ENCODE measurements at regions not wholly inside any gene's neighbourhood (a gene's known extent, or its start where the extent isn't known, plus 50 kb on each side); places are given as distances from the start of the nearest gene placed in this dataset.

GRCh38 chr22:48863965-48864528 lies 963.6 kb downstream of the BRD1 start:
- intact Hi-C loops (cut with DNase I): no loop called here
- H3K27me3 ChIP-seq: peaks cover 0 to 7% (median 0%) of the 10 kb centered on the region in 9 donors
- H3K36me3 ChIP-seq: no peaks in the 10 kb centered on the region
- DNase-seq (no peak), ATAC-seq (no peak)
- WGBS, 4 donors: 70 to 76% (median 73%) methylated on average over 6 to 7 of the region's 7 CpGs
- no peaks in the 10 kb centered on the region for H3K9me3 ChIP-seq
- no peak for TF ChIP-seq CTCF (IDR thresholded peaks at IDR 0.05)
- TF ChIP-seq POLR2A (IDR thresholded peaks at IDR 0.05): no peak
- H3K4me1 ChIP-seq: no peaks in the 10 kb centered on the region
- H3K4me3 ChIP-seq: no peak overlapping the region
- H3K27ac ChIP-seq: no peak overlapping the region

GRCh38 chr22:48860557-48860956 lies 967.1 kb downstream of the BRD1 start:
- TF ChIP-seq CTCF (IDR thresholded peaks at IDR 0.05): no peak
- 75 to 91% (median 82%) methylated on average over 7 of the region's 7 CpGs for WGBS, 4 donors
- intact Hi-C loops (cut with DNase I): no loop called here

GRCh38 chr22:48858856-48859255 lies 968.8 kb downstream of the BRD1 start:
- Histone ChIP-seq H3K4me3 (no peak overlapping the region), H3K27ac (no peak overlapping the region), H3K27me3 (peaks cover 0 to 4% (median 0%) of the 10 kb centered on the region in 9 donors), H3K4me1 (no peaks in the 10 kb centered on the region), H3K9me3 (no peaks in the 10 kb centered on the region), H3K36me3 (no peaks in the 10 kb centered on the region)
- ATAC-seq (no peak), DNase-seq (no peak)
- 86 to 90% (median 88%) methylated on average over 2 of the region's 2 CpGs for WGBS, 4 donors
- no peak for TF ChIP-seq POLR2A (IDR thresholded peaks at IDR 0.05)
- TF ChIP-seq CTCF (IDR thresholded peaks at IDR 0.05): no peak
- intact Hi-C loops (cut with DNase I): no loop called here

More at GRCh38 chr22:48860557-48860956, 967.1 kb downstream of the BRD1 start:
- Histone ChIP-seq H3K4me1 (no peaks in the 10 kb centered on the region), H3K9me3 (no peaks in the 10 kb centered on the region), H3K36me3 (no peaks in the 10 kb centered on the region), H3K27ac (no peak overlapping the region), H3K4me3 (no peak overlapping the region), H3K27me3 (peaks cover 0 to 4% (median 0%) of the 10 kb centered on the region in 9 donors)
- DNase-seq (no peak), ATAC-seq (no peak)

GRCh38 chr22:48858121-48858520 lies 969.6 kb downstream of the BRD1 start:
- intact Hi-C loops (cut with DNase I): no loop called here
- Histone ChIP-seq H3K27me3 (peaks cover 0 to 2% (median 0%) of the 10 kb centered on the region in 9 donors), H3K4me3 (no peak overlapping the region), H3K36me3 (no peaks in the 10 kb centered on the region), H3K9me3 (no peaks in the 10 kb centered on the region), H3K27ac (no peak overlapping the region), H3K4me1 (no peaks in the 10 kb centered on the region)
- 65 to 85% (median 72%) methylated on average over 9 of the region's 9 CpGs for WGBS, 4 donors
- DNase-seq: no peak
- ATAC-seq: no peak
- TF ChIP-seq POLR2A (IDR thresholded peaks at IDR 0.05): no peak
- no peak for TF ChIP-seq CTCF (IDR thresholded peaks at IDR 0.05)

Data from heart left ventricle (tissue), 16 donors.